NB4 (cell line): ENCODE measurements at regions not wholly inside any gene's neighbourhood (a gene's known extent, or its start where the extent isn't known, plus 50 kb on each side); places are given as distances from the start of the nearest gene placed in this dataset.

ENCODE experiments used
- DNase-seq: peaks from one replicate; pipeline ENCODE4 v3.0.0; 2010; ENCODE audit warnings: low read depth
- H3K4me3 ChIP-seq: one replicate; pipeline ENCODE4 v1.5.1; 2011; ENCODE audit warnings: mild to moderate bottlenecking, low read depth, low read length, moderate library complexity
- MYC ChIP-seq: IDR thresholded peaks from 2 replicates; pipeline ENCODE4 v1.6.1; 2011; ENCODE audit warnings: low read depth, low read length
- POLR2A ChIP-seq: IDR thresholded peaks from 2 replicates; pipeline ENCODE4 v1.6.1; 2011; ENCODE audit warnings: mild to moderate bottlenecking; ENCODE audit not compliant: insufficient read length; ENCODE audit errors: extremely low read depth
- TF ChIP-seq, protein P1 (sequence below): IDR thresholded peaks from one replicate; pipeline ENCODE4 v1.5.1; 2012; ENCODE audit warnings: low read depth, low read length
- TF ChIP-seq, protein P2 (sequence below): IDR thresholded peaks from 2 replicates; pipeline ENCODE4 v1.6.1; 2011; ENCODE audit warnings: low read depth, low read length

DNA sequence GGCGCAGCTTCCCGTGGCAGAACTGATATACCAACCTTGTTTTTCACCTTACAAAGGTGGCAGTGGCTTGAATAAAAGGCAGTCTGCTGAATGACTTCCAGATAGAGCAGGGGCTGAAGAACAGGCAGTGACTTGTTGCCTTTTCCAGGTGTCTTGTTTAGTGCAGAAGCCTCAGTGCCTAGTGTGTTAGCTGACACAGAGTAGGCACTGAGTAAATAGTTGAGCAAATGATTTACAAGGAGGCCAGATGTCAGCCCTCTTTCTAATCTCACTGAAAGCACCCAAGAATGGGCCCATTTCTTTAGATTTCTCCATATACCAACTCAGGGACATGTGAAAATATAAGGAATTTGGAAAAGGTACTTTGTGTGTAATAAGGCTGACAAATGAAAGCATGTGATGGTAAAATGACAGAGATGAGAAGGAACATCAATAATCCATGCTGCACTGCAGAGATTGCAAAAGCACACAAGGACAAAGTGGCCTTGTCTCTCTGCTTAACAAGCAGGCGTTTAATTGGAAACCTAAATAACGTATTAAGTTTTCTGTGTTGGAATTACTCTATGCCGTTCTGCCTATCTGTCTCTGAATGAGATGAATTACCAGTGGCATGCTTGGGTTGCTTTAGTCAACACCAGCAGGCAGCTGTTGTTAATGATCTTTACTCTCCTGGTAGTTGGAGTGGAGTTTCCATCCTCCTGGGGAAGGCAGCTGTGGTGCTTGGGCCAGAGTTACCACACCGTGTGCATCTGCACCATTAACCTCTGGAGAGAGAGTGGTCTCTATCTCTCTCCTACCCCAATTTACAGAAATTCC, 360.1 kb upstream of the C9orf72 start:
- TF ChIP-seq, protein P1, sequence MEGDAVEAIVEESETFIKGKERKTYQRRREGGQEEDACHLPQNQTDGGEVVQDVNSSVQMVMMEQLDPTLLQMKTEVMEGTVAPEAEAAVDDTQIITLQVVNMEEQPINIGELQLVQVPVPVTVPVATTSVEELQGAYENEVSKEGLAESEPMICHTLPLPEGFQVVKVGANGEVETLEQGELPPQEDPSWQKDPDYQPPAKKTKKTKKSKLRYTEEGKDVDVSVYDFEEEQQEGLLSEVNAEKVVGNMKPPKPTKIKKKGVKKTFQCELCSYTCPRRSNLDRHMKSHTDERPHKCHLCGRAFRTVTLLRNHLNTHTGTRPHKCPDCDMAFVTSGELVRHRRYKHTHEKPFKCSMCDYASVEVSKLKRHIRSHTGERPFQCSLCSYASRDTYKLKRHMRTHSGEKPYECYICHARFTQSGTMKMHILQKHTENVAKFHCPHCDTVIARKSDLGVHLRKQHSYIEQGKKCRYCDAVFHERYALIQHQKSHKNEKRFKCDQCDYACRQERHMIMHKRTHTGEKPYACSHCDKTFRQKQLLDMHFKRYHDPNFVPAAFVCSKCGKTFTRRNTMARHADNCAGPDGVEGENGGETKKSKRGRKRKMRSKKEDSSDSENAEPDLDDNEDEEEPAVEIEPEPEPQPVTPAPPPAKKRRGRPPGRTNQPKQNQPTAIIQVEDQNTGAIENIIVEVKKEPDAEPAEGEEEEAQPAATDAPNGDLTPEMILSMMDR, result no peak
- TF ChIP-seq POLR2A (no peak), MYC (no peak)
- TF ChIP-seq, protein P2, sequence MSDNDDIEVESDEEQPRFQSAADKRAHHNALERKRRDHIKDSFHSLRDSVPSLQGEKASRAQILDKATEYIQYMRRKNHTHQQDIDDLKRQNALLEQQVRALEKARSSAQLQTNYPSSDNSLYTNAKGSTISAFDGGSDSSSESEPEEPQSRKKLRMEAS, result no peak
- no peak for DNase-seq
- no peak overlapping the region for H3K4me3 ChIP-seq

DNA sequence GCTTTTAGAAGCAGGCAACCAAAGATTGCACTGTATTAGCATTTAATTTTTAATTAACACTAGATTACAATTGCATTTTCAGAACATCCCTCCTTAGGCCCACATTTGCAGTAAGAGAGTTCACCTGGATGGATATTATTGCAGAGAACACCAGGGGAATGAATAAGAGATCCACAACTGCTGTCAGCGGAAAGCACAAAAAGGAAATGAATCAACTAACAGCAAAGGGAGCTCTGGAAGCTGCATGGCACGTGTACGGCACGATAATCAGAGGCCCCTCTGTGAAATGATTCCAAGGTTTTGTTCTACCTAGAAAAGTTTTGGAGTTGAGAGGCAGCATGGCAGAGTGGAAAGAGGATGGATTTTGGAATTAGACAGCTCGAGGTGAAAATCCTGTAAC, 361.2 kb upstream of the C9orf72 start:
- no peak overlapping the region for H3K4me3 ChIP-seq
- TF ChIP-seq MYC, result no peak
- TF ChIP-seq, protein P2, result no peak
- TF ChIP-seq, protein P1, result no peak
- TF ChIP-seq POLR2A, result no peak
- no peak for DNase-seq

DNA sequence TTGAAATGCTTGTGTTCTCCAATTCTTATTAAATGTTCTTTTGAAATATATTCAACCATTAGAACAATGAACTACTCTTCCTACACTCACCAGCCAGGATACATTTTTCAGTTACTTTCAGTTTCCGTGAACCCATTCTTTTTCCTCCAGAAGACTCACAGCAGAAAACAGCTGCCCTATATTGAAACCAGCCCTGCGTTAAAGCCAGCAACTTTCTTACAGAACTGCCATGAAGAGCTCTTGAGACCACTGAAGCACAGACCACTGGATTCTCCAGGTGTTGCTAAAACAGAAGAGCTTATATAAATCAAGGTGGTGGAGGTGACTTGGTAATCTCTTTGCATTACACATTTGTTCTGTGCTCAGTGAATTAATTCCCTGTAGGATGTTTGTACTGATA, 365.9 kb upstream of the C9orf72 start:
- H3K4me3 ChIP-seq, result no peak overlapping the region
- no peak for TF ChIP-seq POLR2A
- TF ChIP-seq, protein P1, result no peak
- no peak for TF ChIP-seq MYC
- TF ChIP-seq, protein P2, result no peak
- DNase-seq, result no peak

DNA sequence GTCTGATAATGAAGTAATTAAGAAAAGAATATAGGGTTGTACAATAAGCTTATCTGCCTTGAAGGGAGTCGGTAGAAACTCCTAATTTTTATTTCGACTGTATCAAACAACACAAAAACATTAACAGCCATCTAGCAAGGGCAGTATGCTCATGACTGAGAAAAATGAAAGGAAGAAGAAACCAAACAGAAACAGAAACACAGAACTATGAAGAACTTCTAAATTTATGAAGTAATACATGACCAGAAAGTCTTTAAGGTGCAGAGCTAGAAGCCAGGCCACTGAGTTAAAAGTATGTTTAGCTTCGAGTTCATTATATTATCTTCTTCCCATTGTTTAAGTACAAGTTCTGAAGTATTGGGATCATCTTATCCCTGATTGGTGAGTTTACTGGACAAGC, 367.3 kb upstream of the C9orf72 start:
- no peak for DNase-seq
- TF ChIP-seq, protein P1, result no peak
- TF ChIP-seq, protein P2, result no peak
- TF ChIP-seq POLR2A (no peak), MYC (no peak)
- no peak overlapping the region for H3K4me3 ChIP-seq

DNA sequence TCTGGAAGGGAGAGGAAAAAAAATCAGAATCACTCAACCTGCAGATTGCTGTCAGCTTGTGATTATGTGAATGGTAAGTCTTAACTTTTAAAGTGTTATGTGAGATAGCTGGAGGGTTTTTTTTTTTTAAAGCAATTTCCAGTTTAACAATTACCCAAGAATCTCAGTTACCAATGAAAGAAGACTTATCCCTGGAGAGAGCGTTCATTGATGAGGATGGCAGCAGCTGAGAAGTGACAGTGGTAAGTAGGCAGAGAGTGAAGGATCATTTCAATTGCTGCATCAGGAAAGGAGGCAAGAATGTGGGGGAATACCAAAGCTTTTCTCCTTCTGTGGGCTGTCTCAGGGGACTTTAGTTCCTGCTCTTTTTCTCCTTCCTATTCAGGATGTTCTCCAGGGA, 370.2 kb upstream of the C9orf72 start:
- TF ChIP-seq POLR2A (no peak), MYC (no peak)
- TF ChIP-seq, protein P2, result no peak
- TF ChIP-seq, protein P1, result no peak
- DNase-seq, result no peak
- no peak overlapping the region for H3K4me3 ChIP-seq

DNA sequence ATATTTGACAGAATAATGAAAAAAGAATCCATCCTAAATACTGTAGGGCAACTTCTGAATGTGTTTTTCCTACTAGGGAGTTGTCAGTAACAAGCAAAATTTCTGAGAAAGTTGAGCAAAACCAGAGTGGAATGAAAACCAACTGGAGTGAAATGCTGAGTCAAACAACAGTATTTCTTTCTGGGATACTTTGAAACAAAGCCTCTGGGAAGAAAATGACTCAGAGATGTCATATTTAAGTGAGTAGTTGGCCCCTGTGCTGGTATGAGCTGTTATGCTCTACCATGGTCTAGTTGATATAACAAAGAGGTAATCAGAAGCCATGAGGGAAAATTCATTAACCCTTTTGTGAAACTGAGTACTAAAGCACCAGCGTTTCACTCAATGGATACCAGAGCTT, 372.1 kb upstream of the C9orf72 start:
- H3K4me3 ChIP-seq, result no peak overlapping the region
- no peak for DNase-seq
- TF ChIP-seq MYC (no peak), POLR2A (no peak)
- TF ChIP-seq, protein P2, result no peak
- TF ChIP-seq, protein P1, result no peak
